HG03520 (cell line): ENCODE measurements at regions not wholly inside any gene's neighbourhood (a gene's known extent, or its start where the extent isn't known, plus 50 kb on each side); places are given as distances from the start of the nearest gene placed in this dataset.

Experiments used
- ATAC-seq: cut with Tn5 transposase; IDR thresholded peaks from one replicate; pipeline ENCODE4 v1.9.1; 2021; ENCODE audit warnings: mild to moderate bottlenecking, moderate library complexity; ENCODE audit not compliant: unreplicated experiment

DNA sequence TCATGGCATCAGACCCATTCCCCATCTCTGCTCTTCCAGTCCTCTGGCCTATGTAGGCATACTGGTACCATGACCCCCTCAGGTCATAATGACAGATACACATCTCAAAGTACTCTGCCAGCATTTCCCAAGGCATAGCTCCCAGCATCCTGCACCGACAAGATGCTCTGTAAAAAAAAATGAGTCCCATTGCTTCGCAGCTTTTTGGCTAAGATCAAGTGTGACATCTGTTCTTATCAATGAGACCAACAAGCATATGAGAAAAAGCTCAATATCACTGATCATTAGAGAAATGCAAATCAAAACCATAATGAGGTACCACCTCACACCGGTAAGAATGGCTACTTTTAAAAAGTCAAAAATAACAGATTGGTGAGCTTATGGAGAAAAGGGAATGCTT, 463.9 kb upstream of the PROK2 start:
- no peak for ATAC-seq

DNA sequence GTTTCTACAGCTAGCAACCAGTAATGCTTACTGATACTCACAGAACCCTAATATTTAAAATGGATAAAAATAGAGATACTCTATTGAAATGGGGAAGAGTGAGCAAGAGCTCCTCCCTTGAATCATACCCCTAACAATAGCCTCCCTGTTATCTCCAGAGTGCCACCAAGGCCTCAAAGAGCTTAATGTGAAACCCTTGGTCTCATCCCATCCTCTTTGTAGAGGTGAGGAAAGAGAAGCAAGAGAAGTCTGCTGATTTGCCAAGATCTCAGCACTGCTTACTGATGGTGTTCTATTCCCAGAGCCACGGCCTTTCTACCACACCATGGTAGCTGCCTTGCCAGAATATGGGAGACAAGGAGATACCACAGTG, 463.4 kb upstream of the PROK2 start:
- ATAC-seq = no peak

DNA sequence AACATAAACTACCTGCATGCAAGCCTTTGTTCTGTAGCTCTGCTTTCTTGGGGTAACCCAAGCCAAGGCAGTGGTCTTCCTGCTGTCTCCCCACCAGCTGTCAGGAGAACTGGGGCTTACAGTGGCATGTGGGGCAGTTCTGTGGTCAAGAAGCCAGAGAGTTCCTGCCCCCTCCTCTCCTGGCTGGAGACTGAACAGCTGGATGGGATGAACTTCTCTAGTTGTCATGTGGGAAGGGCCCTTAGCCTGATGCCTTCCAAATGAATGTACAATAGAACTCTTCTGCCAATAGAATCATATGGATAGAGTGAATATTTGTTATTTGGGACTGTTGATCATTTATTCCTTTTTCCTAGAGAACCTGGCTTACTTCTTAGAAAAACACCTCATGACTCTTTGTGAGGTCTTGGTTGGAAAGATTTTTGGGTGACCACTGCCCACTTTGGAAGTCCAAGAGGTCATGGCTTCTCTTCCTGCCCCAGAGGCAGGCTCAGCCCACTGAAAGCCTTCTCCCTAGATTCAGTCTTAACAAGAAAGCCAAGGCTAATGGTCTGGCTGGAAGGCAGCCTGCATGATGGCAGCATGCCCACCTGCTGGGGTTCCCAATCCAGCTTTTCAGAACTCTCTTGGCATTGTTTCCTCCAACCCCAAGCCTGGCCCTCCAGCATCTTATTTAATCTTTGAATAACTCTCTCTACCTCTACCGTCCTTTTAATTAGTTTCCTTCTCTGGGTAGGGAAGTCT, 462.9 kb upstream of the PROK2 start:
- ATAC-seq = no peak

DNA sequence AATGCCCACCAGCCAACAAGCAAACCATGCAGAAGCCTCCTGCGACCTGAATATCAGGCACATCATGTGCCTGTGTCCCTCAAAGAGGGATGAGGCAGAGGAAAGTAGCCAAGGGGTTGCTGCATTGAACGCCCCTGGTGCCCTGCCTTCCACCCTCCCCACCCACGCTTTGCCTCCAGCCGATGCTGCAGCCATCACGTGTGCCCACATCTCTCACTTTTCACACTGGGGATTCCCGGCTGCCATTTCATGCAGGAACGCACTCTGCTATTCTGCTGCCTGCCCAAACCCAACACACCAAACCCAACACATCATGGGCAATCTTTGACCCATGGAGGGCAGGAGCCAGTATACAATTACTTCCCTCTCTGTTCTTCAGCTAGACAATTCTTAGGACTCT, 462.2 kb upstream of the PROK2 start:
- no peak for ATAC-seq

DNA sequence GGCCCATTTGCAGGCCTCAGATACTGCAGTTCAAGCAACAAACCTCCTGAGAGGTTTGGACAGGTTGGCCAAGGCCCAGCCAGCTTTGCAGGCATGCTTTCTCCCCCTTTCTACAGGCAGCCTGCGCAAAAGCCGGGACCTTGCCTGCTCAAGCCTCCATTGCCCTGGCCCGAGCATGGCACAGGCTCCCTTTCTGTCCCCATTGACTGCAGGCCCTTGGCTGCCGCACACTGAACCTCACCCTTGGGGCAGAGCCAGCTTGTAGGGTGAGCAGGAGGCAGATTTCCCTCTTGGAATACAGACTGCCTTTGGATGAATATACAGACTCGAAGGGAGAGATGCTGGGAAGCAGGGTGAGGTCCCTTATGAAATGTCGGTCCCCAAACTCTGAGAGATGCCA, 461.7 kb upstream of the PROK2 start:
- no peak for ATAC-seq

DNA sequence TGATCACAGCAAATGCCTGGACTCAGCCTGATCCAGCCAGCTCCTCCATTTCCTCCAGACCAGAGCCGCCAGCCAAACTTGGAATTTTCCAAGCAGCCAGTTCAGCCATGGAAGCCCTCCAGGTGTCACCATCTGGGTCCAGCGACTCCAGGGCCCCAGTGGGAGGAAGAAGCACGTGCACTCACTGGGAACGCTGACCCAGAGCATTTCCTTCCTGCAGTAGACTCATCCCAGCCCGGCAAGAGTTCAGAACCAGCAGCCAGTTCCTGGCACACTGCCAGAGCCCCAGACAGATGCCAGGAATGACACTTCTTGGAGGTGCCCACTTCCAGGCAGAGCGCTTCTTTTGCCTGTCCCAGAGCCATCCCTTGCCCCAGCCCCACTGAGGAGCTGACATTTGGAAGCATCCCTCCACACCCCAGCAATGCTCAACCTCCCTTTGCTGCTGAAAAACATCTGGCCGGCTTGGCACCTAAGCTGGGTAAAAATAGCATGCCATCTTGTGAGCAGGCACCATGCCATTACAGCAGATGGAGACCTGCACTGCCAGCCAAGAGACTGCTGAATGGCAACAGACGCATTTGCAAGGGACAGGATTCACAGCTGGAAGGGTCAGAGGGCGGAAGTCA, 460.3 kb upstream of the PROK2 start:
- ATAC-seq = no peak

DNA sequence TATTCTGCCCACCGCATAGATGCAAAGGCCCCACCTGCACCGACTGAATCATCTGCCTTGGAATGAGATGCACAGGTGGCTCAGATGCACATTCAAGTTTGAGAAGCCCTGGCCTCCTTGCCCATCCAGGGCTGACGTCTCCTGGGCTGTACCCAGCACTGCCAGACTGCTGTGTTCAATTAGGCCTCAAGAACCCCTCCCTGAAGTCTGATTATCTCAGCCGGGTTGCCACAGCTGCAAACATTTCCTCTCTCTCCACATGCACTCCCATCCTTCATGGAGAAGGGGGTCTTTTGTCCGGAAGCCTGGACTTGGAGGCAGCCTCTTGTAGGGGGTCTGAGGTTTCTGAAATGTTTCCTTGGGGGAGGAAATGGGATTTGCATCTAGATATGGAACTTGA, 459.4 kb upstream of the PROK2 start:
- no peak for ATAC-seq

DNA sequence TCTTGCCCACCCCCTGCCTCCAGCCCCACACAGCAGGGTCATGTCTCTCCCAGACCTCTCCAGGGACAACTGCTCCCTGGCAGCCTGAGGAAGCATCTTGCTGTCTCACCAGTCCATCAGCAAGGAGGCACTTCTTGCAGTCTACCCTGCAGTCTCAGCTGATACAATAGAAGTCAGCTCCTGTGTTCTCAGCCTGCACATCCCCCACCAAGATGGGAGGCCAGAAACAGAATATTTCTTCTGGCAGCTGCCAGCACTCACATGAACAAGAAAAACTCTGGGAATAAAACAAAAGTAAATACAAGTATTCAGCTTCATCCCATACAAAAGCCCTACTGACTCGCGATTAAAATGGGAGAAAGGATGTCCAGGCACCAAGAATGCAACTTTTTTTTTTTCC, 457.4 kb upstream of the PROK2 start:
- ATAC-seq = no peak

DNA sequence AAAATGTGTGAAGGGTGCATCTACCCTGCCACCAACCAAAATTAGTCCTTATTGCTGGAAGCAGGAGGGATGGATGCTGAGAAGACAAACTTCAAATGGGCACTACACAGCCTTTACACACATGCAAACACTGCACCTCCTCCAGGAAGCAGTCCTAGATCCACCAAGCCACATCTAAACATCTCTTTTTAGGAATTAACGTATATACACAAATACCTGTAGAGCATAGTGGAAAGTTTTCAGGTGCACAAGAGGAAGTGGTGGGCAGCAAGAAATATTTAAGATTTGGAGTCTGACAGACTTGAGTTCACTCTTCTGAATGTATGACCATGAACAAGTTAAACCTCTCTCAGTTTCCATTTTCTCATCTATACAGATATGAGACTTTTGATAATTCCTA, 456.6 kb upstream of the PROK2 start:
- ATAC-seq = no peak

DNA sequence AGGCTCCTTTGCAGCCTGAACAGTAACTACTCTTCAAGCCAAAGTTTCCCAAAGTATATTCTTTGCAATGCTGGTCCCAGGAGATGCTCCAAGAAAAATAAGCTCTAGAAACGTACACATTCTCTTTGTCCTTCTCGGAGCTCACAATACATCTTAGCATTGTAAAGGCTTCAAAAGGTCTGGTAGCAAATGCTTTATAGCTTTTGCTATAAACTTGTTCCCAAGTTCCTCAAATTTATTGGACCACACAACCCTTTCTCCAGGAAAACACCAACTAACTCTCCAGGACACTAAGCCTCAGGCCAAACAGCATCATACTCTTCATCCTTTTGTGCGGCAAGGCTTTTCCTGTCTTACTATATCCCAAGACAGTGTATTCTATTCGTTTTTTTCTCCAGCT, 455.6 kb upstream of the PROK2 start:
- no peak for ATAC-seq

DNA sequence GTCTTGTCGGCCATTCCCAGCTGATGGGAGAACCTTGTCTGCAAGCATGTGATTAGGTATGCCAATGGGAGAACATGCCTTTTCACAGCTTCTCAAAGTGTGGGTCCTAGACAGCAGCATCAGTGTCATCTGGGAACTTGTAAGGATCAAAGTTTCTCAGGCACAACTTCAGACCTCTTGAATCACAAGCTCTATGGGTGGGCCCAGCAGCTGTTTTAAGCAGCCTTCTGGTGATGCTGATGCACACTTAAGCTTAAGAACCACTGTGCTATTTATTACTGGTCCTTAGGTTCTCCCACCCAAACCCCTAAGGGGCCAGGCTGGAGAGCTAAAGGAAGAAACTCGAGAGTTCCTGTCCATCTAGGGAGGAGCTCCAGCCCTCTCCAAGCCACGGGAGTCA, 453.9 kb upstream of the PROK2 start:
- no peak for ATAC-seq

DNA sequence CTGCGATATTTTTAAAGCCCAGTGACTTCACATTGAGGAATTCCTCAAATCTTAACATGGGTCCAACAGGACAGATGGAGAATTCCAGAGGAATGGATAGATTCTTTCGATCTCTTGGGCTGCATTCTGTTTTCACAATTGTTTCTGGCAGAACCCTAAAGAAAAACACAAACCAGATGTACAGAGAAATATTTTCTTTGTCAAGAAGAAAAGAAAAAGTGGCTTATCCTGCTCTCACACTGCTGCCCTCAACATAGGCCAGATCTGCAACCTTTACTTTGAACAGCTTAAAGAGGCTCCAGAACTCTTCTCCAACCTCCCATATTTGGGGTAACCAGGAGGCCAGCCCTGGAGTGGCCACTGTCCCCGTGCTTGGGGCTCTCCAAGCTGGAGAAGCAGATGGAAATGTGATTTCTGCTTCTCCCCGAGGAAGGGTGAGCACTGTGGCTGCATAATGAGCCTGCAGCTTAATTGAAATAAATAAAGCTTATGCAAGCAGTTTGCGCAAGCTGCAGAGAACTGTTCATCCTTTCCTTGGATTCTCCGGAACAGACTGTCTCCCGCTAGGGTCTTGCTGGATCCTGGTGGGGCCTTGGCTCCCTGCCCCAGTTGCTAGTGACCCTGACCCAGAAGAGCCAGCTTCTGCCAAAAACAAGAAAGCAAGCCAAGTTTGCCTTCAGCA, 453.2 kb upstream of the PROK2 start:
- no peak for ATAC-seq

DNA sequence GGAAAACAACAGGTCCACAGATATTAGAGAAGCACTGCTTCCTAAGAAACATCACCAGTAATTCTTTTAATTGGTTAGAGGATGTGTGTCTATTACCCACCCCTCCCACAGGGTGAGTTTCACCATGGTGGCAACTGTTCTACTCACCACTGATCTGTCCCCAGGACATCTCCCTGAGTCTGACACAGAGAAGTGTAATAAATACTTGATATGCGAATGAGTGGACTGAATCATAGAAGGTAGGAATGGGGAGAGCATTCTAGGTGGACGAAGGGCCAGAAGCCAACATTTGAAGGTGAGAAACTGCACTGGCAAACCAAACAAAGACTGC, 452.7 kb upstream of the PROK2 start:
- ATAC-seq = no peak

DNA sequence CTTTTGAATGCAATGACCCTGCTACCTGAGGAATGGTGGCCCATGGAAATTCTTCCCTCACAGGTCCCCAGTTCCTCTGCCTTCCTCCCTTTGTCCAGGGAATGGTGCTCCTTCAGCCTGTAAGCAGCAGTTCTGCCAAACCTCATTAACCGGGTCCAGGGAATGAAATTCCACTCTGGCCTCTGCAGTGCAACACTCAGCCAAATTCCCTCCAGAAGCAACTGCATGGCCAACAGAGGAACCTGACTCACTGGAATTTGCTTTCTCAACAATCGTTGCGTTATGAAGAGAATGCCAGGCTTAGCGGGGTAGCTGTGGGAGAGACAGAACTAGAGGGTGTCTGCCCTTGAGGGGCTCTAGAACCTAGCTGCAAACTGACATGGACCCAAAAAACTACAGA, 449.4 kb upstream of the PROK2 start:
- ATAC-seq = no peak

DNA sequence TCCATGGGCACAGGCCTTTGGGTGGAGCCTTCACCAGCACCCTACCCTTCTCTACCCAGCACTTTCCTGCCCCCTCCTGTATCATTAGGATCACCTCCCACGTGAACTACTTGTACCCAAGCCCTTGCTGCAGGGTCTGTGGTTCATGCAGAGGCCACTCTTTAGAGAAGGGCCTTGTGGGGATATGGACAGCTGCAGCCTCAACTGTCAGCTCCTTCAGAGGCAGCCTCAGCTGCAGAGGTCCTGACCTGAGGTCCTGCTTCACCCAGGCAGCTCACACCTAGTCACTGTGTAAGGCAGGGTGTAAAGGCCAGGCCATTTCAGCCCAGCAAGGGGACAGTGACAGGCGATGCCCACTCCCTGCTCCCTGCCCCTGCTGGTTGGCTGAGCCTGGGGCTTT, 448.6 kb upstream of the PROK2 start:
- no peak for ATAC-seq

DNA sequence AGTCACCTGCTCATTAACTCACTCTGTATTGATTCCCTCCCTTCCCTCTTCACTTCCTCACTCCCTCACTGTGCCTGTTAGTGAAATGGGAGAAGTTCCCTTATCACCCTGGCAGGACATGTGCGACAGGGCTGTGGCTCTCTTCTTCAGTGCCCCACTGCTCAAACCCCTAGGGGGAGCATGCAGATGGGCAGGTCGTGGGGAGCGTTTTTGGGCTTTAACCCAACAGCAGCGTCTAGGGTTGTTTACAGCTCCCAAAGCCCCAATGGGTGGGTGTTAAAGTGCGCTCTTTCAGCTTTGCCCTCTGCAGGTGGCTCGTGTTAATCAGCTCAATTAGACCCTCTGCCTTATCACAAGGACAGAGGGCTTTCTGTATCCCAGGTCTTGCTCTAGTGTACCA, 447.8 kb upstream of the PROK2 start:
- no peak for ATAC-seq

DNA sequence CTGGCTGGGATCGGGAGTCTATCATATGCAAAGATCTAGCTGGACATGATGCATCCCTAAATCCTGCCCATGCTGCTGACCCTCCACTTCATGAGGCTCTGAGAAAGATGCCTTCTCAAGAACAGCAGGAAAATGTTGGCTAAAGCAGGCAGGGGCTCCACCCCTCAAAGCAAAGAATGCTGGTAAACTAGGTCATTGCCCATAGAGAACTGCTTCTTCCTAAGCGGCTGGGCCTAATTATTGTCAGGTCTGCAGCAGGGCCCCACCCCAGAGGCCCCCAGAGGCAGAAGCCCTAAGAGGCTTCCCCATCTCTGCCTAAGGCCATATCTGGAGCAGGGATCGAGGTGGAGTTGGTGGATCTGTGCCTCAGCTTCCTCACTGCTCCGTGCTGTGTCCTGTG, 447.4 kb upstream of the PROK2 start:
- no peak for ATAC-seq

DNA sequence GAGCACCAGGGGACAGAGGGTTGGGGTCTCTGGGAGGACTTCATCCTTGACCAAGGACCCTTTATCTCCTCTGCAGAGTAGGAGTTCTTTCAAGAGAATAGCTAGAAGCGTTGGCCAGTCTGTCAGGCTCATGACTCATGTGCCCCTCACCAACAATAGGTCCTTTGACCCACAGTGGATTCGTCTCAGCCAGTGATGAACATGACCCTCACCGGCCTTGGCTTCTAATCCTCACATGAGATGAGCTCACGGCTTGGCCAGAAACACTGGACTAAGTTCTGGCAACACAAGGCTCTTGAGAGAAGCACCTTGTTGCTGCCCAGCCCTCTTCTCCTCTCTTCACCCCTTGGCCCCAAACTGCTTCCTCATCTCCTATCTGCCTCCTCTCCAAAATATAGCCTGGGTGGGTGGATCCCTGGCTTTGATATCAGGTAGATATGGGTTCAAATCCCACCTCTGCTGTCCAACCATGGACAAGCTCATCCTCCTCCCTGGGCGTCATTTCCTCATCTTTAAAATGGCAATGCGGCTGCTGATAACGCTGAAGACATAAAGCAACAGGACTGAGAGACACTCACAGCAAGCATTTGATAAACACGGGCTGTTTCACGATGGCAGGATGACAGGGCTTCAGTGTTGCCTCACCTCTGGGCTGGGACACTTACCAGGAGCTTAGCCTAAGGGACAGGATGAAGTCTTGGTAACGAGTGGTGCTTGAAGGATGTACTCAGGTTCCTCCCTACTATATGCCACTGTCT, 446.7 kb upstream of the PROK2 start:
- ATAC-seq = no peak

DNA sequence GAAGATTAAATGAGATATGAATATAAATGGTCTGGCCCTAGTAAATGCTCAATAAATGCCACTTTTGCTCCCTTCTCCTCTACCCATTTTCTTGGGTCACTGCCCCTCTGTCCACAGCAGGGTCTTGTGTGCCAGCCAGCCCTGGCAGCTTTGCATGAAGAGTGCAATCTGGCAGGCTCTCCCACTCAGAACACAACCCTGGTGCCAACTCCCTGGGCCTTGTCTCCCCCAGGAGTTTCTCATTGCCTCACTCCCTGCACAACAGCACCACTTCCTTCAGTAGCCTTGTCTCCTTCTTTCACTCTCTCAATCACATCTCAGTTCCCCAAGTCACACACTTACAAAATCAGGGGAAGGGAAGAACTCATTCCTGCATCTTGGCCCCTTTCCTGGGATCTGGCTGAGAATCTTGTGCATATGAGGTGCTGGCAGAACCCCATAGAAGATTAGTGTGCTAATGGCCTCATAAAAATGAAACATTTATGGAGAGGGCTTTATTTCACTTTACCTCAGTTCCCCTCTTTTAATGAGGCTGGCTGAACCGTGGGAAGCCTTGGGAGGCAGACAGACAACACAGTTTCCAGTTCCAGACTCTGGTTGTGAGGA, 445.9 kb upstream of the PROK2 start:
- no peak for ATAC-seq

DNA sequence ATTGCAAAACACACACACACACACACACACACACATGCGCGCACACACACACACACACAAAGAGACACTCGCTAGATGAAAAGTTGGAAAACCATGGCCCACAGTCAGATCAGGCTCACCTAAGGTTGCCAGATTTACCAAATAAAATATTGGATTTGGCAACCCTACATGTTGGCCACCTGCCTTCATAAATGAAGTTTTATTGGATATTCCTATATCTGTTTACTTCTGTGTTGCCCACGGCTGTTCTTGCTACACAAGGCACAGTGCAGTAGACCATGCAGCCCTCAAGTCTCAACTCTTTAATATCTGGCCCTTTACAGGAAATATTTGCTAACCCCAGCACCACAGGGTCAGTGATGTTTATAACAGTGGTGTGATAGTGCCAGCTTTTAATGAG, 445.0 kb upstream of the PROK2 start:
- no peak for ATAC-seq

DNA sequence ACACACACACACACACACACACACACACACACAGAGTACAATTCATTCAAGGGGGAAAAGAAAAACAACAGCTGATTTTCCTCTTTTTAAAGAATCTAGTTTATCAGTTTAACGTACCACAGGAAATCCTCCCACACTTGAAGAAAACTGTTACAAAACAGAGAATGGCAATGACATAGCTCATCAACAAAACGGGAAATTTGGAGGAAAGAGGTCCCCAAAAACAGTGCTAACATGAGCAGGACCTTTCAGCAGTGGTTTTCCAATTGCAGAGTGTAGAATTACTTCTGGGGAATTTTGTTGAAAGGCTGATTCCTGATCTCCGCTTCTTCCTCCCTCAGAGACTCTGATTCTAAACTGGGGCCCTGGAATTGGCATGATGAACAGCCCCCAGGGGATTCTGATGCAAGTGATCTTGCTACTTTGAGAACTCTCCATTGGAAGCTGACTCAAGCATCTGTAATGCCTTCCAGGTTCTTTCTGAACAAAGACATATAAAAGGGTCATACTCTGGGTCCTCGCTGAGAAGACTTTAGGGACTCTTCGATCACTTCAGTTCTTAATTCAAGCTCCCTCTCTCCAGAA, 442.6 kb upstream of the PROK2 start:
- ATAC-seq = no peak
